ENCODE measurements at regions not wholly inside any gene's neighbourhood (a gene's known extent, or its start where the extent isn't known, plus 50 kb on each side); places are given as distances from the start of the nearest gene placed in this dataset.

GRCh38 chr7:109375823-109376222, 806.1 kb downstream of the DNAJB9 start:
- no peak overlapping the region for H3K4me3 ChIP-seq
- no peak overlapping the region for H3K27ac ChIP-seq
- no peaks in the 10 kb centered on the region for H3K9me3 ChIP-seq
- TF ChIP-seq CTCF (IDR thresholded peaks at IDR 0.05) (no peak), POLR2A (IDR thresholded peaks at IDR 0.05) (no peak), EP300 (IDR thresholded peaks at IDR 0.05) (no peak)
- H3K36me3 ChIP-seq, result no peaks in the 10 kb centered on the region
- no peaks in the 10 kb centered on the region for H3K4me1 ChIP-seq
- H3K27me3 ChIP-seq, result no peaks in the 10 kb centered on the region
- DNase-seq (ENCODE audit: low spot score in 2 of 2), result no peak

- Histone ChIP-seq H3K4me3 (no peak overlapping the region), H3K27ac (no peak overlapping the region), H3K36me3 (no peaks in the 10 kb centered on the region), H3K27me3 (no peaks in the 10 kb centered on the region), H3K4me1 (no peaks in the 10 kb centered on the region), H3K9me3 (no peaks in the 10 kb centered on the region)
- no peak for DNase-seq (ENCODE audit: low spot score in 2 of 2)
- TF ChIP-seq POLR2A (IDR thresholded peaks at IDR 0.05) (no peak), CTCF (IDR thresholded peaks at IDR 0.05) (no peak), EP300 (IDR thresholded peaks at IDR 0.05) (no peak)
These were observed 806.9 kb downstream of the DNAJB9 start for GRCh38 chr7:109376576-109376975.

- no peak for DNase-seq (ENCODE audit: low spot score in 2 of 2)
These were observed 807.6 kb downstream of the DNAJB9 start for GRCh38 chr7:109377076-109377884.

GRCh38 chr7:109386959-109387358, 817.3 kb downstream of the DNAJB9 start:
- DNase-seq (ENCODE audit: low spot score in 2 of 2), result no peak
- Histone ChIP-seq H3K27ac (no peak overlapping the region), H3K27me3 (no peaks in the 10 kb centered on the region), H3K36me3 (no peaks in the 10 kb centered on the region), H3K9me3 (no peaks in the 10 kb centered on the region), H3K4me1 (no peaks in the 10 kb centered on the region), H3K4me3 (no peak overlapping the region)
- TF ChIP-seq POLR2A (IDR thresholded peaks at IDR 0.05), result no peak
- no peak for TF ChIP-seq CTCF (IDR thresholded peaks at IDR 0.05)
- no peak for TF ChIP-seq EP300 (IDR thresholded peaks at IDR 0.05)
- WGBS, 2 donors, result 87 to 93% methylated on average over 2 of the region's 2 CpGs

More at GRCh38 chr7:109377076-109377884, 807.6 kb downstream of the DNAJB9 start:
- no peak overlapping the region for H3K27ac ChIP-seq
- no peaks in the 10 kb centered on the region for H3K36me3 ChIP-seq
- 83 to 87% methylated on average over 3 of the region's 3 CpGs for WGBS, 2 donors
- H3K27me3 ChIP-seq, result no peaks in the 10 kb centered on the region
- H3K4me3 ChIP-seq, result no peak overlapping the region
- TF ChIP-seq CTCF (IDR thresholded peaks at IDR 0.05) (no peak), POLR2A (IDR thresholded peaks at IDR 0.05) (no peak), EP300 (IDR thresholded peaks at IDR 0.05) (no peak)
- no peaks in the 10 kb centered on the region for H3K4me1 ChIP-seq
- no peaks in the 10 kb centered on the region for H3K9me3 ChIP-seq

- Histone ChIP-seq H3K27ac (no peak overlapping the region), H3K36me3 (no peaks in the 10 kb centered on the region), H3K4me1 (no peaks in the 10 kb centered on the region), H3K4me3 (no peak overlapping the region), H3K9me3 (no peaks in the 10 kb centered on the region), H3K27me3 (no peaks in the 10 kb centered on the region)
- 88 to 100% methylated on average over 1 of the region's 1 CpG for WGBS, 2 donors
- no peak for DNase-seq (ENCODE audit: low spot score in 2 of 2)
- TF ChIP-seq EP300 (IDR thresholded peaks at IDR 0.05) (no peak), CTCF (IDR thresholded peaks at IDR 0.05) (no peak), POLR2A (IDR thresholded peaks at IDR 0.05) (no peak)
These were observed 817.9 kb downstream of the DNAJB9 start for GRCh38 chr7:109387530-109387929.
